G401 (cell line): ENCODE measurements at regions not wholly inside any gene's neighbourhood (a gene's known extent, or its start where the extent isn't known, plus 50 kb on each side); places are given as distances from the start of the nearest gene placed in this dataset.

Experiments
- DNase-seq: peaks from one replicate; pipeline ENCODE4 v3.0.0-alpha.2; 2015; ENCODE audit warnings: low spot score
- in situ Hi-C: cut with HindIII; loops from 2 replicates; pipeline ENCODE4 v1.10.0; 2016; ENCODE audit warnings: low sequenced_read_pairs, mixed read lengths

GRCh38 chr21:23281917-23282316, 2283.7 kb downstream of the NCAM2 start:
- in situ Hi-C loops: no loop called here
- no peak for DNase-seq

GRCh38 chr21:23249760-23250159, 2251.6 kb downstream of the NCAM2 start:
- DNase-seq: no peak
- in situ Hi-C loops: no loop called here

- no peak for DNase-seq
- in situ Hi-C loops: no loop called here
These were observed 2249.1 kb downstream of the NCAM2 start for GRCh38 chr21:23247334-23247733.

- in situ Hi-C loops: no loop called here
These were observed 2247.0 kb downstream of the NCAM2 start for GRCh38 chr21:23245255-23245654.

GRCh38 chr21:23223882-23224281, 2225.7 kb downstream of the NCAM2 start:
- in situ Hi-C loops: no loop called here

More at GRCh38 chr21:23245255-23245654, 2247.0 kb downstream of the NCAM2 start:
- no peak for DNase-seq

GRCh38 chr21:23218667-23219066, 2220.5 kb downstream of the NCAM2 start:
- no peak for DNase-seq
- in situ Hi-C loops: no loop called here

More at GRCh38 chr21:23223882-23224281, 2225.7 kb downstream of the NCAM2 start:
- DNase-seq: no peak

GRCh38 chr21:23217597-23217996, 2219.4 kb downstream of the NCAM2 start:
- DNase-seq: no peak
- in situ Hi-C loops: no loop called here

GRCh38 chr21:23215261-23215660, 2217.1 kb downstream of the NCAM2 start:
- no peak for DNase-seq
- in situ Hi-C loops: no loop called here
